DOHH2 (cell line): ENCODE measurements at regions not wholly inside any gene's neighbourhood (a gene's known extent, or its start where the extent isn't known, plus 50 kb on each side); places are given as distances from the start of the nearest gene placed in this dataset.

Source experiments
- H3F3A ChIP-seq: fragments of 200-600 bp; sonication (generic), shearing (Covaris generic); 2 replicates; pipeline ENCODE4 v1.6.0; 2016; ENCODE audit warnings: antibody characterized with exemption, mild to moderate bottlenecking; ENCODE audit not compliant: control insufficient read depth, insufficient read depth
- H3K27ac ChIP-seq: fragments of 200-600 bp; sonication (generic); 2 replicates; pipeline ENCODE4 v1.5.1; 2014; ENCODE audit warnings: low read depth, mild to moderate bottlenecking, low read length, moderate library complexity
- H3K27me3 ChIP-seq: fragments of 200-600 bp; sonication (generic); 2 replicates; pipeline ENCODE4 v1.6.1; 2014; ENCODE audit warnings: mild to moderate bottlenecking, low read length, mixed read lengths; ENCODE audit not compliant: control insufficient read depth
- H3K36me3 ChIP-seq: fragments of 200-600 bp; sonication (generic); 2 replicates; pipeline ENCODE4 v1.6.1; 2014; ENCODE audit warnings: mild to moderate bottlenecking, low read length, moderate library complexity, mixed read lengths; ENCODE audit not compliant: control insufficient read depth
- H3K4me1 ChIP-seq: fragments of 200-600 bp; sonication (generic); 2 replicates; pipeline ENCODE4 v1.6.1; 2014; ENCODE audit warnings: mild to moderate bottlenecking, low read length, mixed read lengths; ENCODE audit not compliant: control insufficient read depth
- H3K4me2 ChIP-seq: fragments of 200-600 bp; sonication (generic); 2 replicates; pipeline ENCODE4 v1.6.0; 2014; ENCODE audit warnings: mild to moderate bottlenecking, low read length, moderate library complexity
- H3K4me3 ChIP-seq: fragments of 200-600 bp; sonication (generic); 2 replicates; pipeline ENCODE4 v1.5.1; 2014; ENCODE audit warnings: mild to moderate bottlenecking, low read length, mixed read lengths
- H3K79me2 ChIP-seq: fragments of 200-600 bp; sonication (generic); 2 replicates; pipeline ENCODE4 v1.6.1; 2014; ENCODE audit warnings: mild to moderate bottlenecking, low read length, mixed read lengths; ENCODE audit not compliant: control insufficient read depth
- H3K9me2 ChIP-seq: fragments of 200-600 bp; sonication (generic); replicated peaks from 2 replicates; pipeline ENCODE4 v1.6.1; 2014; ENCODE audit warnings: mild to moderate bottlenecking, low read length, mixed read lengths; ENCODE audit not compliant: control insufficient read depth
- H3K9me3 ChIP-seq: fragments of 200-600 bp; sonication (generic); 2 replicates; pipeline ENCODE4 v1.6.1; 2014; ENCODE audit warnings: antibody characterized with exemption, low read length, mixed read lengths; ENCODE audit not compliant: control insufficient read depth, insufficient read depth
- H4K20me1 ChIP-seq: fragments of 200-600 bp; sonication (generic); 2 replicates; pipeline ENCODE4 v1.6.0; 2014; ENCODE audit warnings: low read depth, mild to moderate bottlenecking, antibody characterized with exemption, low read length, moderate library complexity; ENCODE audit not compliant: control insufficient read depth, insufficient read depth
- EZH2phosphoT487 ChIP-seq: fragments of 200-600 bp; sonication (generic); IDR thresholded peaks from 2 replicates; pipeline ENCODE4 v1.6.1; 2017; ENCODE audit warnings: borderline replicate concordance, mild to moderate bottlenecking, antibody characterized with exemption, low read length, moderate library complexity, mixed read lengths
- TF ChIP-seq, protein P1 (sequence below): fragments of 200-600 bp; sonication (generic); IDR thresholded peaks from one replicate; pipeline ENCODE4 v1.5.1; 2014; ENCODE audit warnings: antibody characterized with exemption, mild to moderate bottlenecking, low read depth, low read length; ENCODE audit not compliant: poor library complexity, severe bottlenecking

DNA sequence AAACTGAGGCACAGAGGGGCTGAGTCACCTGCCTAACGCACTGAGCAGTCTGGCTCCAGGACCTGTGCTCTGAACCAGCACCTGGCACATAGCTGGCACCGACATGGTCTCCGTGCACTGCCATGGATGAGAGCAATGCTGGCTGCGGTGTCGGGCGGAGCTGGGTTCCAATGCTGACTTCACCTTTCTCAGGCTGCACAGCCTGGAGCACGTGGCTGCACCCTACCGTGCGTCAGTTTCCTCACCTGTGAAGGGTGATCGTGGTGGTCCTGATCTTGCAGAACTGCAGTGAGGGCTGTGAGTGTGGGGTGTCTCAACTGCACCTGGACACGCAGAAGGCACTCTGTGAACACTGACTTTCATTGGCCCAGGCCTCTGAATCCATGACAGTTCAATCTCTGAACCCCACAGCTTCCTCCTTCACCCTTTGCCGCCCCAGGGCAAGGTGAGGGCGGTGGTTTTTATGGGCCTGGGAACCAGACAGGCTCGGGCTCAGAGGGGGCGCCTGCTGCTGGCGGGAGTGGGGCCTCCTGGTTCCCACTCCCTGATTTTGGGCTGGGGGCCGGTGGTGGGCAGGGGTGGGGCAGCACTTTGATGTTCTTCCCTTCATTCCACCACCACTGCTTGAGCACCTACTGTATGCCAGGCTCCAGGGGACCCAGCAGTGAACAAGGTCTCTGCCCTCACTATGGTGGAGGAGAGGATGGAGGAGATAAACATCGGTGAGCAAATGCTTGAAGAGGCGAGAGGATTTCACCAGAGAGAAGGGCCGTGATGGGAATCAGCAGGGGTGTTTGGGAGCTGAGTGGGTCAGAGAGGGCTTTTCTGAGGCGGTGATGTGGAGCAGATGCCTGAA lies 102.9 kb downstream of the CEBPB start:
- peaks cover 13% of the 10 kb centered on the region for H3K4me1 ChIP-seq
- no peak overlapping the region for H3K27ac ChIP-seq
- no peak overlapping the region for H3K4me2 ChIP-seq
- H3K4me3 ChIP-seq: no peak overlapping the region
- H3K36me3 ChIP-seq: no peaks in the 10 kb centered on the region
- no peaks in the 10 kb centered on the region for H4K20me1 ChIP-seq
- no peaks in the 10 kb centered on the region for H3K9me2 ChIP-seq
- no peaks in the 10 kb centered on the region for H3K9me3 ChIP-seq
- H3F3A ChIP-seq: no peaks in the 10 kb centered on the region
- no peaks in the 10 kb centered on the region for H3K79me2 ChIP-seq
- peaks cover 12% of the 10 kb centered on the region for H3K27me3 ChIP-seq
- TF ChIP-seq, protein P1, sequence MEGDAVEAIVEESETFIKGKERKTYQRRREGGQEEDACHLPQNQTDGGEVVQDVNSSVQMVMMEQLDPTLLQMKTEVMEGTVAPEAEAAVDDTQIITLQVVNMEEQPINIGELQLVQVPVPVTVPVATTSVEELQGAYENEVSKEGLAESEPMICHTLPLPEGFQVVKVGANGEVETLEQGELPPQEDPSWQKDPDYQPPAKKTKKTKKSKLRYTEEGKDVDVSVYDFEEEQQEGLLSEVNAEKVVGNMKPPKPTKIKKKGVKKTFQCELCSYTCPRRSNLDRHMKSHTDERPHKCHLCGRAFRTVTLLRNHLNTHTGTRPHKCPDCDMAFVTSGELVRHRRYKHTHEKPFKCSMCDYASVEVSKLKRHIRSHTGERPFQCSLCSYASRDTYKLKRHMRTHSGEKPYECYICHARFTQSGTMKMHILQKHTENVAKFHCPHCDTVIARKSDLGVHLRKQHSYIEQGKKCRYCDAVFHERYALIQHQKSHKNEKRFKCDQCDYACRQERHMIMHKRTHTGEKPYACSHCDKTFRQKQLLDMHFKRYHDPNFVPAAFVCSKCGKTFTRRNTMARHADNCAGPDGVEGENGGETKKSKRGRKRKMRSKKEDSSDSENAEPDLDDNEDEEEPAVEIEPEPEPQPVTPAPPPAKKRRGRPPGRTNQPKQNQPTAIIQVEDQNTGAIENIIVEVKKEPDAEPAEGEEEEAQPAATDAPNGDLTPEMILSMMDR: no peak
- no peak for TF ChIP-seq EZH2phosphoT487

DNA sequence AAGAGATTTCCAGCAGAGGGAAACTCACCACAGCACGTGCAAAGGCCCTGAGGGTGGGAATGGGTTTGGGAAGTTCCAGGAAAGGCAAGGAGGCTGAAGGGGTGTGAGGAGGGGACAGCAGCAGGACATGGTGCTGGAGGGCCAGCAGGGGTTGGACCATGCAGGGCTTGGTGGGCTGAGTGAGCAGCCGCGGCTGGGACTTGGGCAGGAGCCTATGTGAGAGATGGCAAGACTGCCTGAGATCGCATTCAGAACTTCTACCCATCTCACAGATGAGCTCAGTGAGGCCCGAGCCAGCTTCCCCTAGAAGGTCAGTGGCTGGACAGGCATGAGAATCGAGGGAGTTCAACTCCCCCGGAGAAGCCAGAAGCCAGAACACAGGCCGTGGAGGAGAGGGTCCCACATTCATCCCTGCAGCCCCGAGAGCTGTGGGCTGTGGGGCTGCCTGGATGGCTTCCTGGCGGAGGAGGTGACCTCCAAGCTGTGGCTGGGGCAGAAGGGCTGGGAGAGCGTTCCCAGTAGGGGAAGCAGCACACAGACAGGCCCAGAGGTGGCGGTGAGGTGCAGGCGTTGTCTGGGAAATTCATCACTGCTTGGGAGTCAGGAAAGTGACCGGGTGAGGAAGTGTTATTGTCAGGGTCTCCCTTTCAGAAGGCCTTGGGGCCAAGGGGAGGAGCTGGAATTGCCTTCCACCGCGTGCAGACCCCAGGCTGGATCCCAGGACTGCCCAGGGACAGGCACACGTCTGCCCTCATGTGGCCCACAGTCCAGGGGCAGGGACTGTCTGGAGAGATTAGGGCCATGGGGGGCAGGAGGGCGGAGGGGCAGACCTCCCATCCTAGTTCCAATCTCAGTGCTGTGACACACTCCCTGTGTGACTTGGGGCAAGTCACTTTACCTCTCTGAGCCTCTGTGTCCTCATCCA lies 103.8 kb downstream of the CEBPB start:
- H3K27me3 ChIP-seq: peaks cover 12% of the 10 kb centered on the region
- TF ChIP-seq, protein P1: no peak
- TF ChIP-seq EZH2phosphoT487: no peak
- peaks cover 13% of the 10 kb centered on the region for H3K4me1 ChIP-seq
- no peak overlapping the region for H3K4me2 ChIP-seq
- no peaks in the 10 kb centered on the region for H3K9me2 ChIP-seq
- no peaks in the 10 kb centered on the region for H3K79me2 ChIP-seq
- no peaks in the 10 kb centered on the region for H3K36me3 ChIP-seq
- H3K9me3 ChIP-seq: no peaks in the 10 kb centered on the region
- H3K4me3 ChIP-seq: no peak overlapping the region
- H3K27ac ChIP-seq: no peak overlapping the region
- no peaks in the 10 kb centered on the region for H4K20me1 ChIP-seq
- H3F3A ChIP-seq: no peaks in the 10 kb centered on the region

DNA sequence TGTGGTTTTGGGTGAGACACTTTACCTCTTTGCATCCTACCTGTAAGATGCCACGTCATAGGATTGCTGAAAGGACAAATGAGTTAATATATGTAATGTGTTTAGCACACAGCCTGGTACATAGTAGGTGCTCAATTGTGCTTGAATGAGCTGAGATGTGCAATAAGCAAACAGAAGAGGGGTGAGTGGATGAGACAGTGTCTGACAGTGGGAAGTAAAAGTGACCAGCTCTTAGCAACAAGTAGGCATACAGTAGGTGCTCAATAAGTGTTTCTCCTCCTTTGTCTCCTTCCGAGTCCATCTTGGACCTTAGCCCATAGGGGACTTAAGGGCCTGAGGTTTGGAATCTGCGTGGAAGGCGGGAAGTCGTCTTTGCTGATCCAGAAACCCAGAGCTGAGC lies 104.7 kb downstream of the CEBPB start:
- Histone ChIP-seq H3K79me2 (no peaks in the 10 kb centered on the region), H4K20me1 (no peaks in the 10 kb centered on the region), H3F3A (no peaks in the 10 kb centered on the region), H3K4me2 (no peak overlapping the region), H3K9me2 (no peaks in the 10 kb centered on the region), H3K4me1 (peaks cover 13% of the 10 kb centered on the region), H3K27ac (no peak overlapping the region), H3K9me3 (no peaks in the 10 kb centered on the region), H3K36me3 (no peaks in the 10 kb centered on the region), H3K4me3 (no peak overlapping the region), H3K27me3 (peaks cover 15% of the 10 kb centered on the region)
- TF ChIP-seq, protein P1: no peak
- no peak for TF ChIP-seq EZH2phosphoT487
